Naive thymus-derived CD4-positive, alpha-beta T cell (primary cell): ENCODE measurements at regions not wholly inside any gene's neighbourhood (a gene's known extent, or its start where the extent isn't known, plus 50 kb on each side); places are given as distances from the start of the nearest gene placed in this dataset.

Experiments used
- ATAC-seq: fragments of 150-1000 bp; cut with Tn5 transposase; 2 replicates; pipeline ENCODE4 v1.10.0; 2021; ENCODE audit warnings: mild to moderate bottlenecking, moderate library complexity
- CTCF ChIA-PET: fragments of 350-600 bp; sonication (Branson Sonifier 250); formaldehyde crosslinking; loops from one replicate; lab custom pipeline; 2021; ENCODE audit warnings: antibody characterized with exemption; lab: Charles Lee
- POLR2A ChIA-PET: fragments of 350-600 bp; sonication (Branson Sonifier 250); formaldehyde crosslinking; loops from one replicate; lab custom pipeline; 2021; ENCODE audit warnings: antibody characterized with exemption, inconsistent platforms; lab: Charles Lee
- DNase-seq, 9 donors: peaks; one replicate each; pipeline versions ENCODE4 v3.0.0 to v3.0.0-alpha.2; 2020 to 2022; ENCODE audit warnings: mixed read lengths in 1 of 9
- H3K27ac ChIP-seq: one replicate; pipeline ENCODE4 v1.7.0; 2013; ENCODE audit warnings: mild to moderate bottlenecking, low read depth, low read length, moderate library complexity
- H3K27me3 ChIP-seq, 2 donors: one replicate each; pipeline ENCODE4 v1.7.0; 2013; ENCODE audit warnings: low read length in 2 of 2, mild to moderate bottlenecking in 2 of 2, moderate library complexity in 2 of 2; ENCODE audit not compliant: control insufficient read depth in 2 of 2, insufficient read depth in 2 of 2
- H3K36me3 ChIP-seq, 3 experiments: 1 replicate in 2 of 3; 2 replicates in 1 of 3; pipeline ENCODE4 v1.7.0; 2013; ENCODE audit warnings: low read length in 3 of 3, mild to moderate bottlenecking in 3 of 3, moderate library complexity in 1 of 3; ENCODE audit not compliant: insufficient read depth in 3 of 3, control insufficient read depth in 2 of 3
- H3K4me1 ChIP-seq, 2 donors: one replicate each; pipeline ENCODE4 v1.7.0; 2013; ENCODE audit warnings: low read length in 2 of 2, mild to moderate bottlenecking in 2 of 2, moderate library complexity in 1 of 2; ENCODE audit not compliant: control insufficient read depth in 2 of 2, insufficient read depth in 2 of 2
- H3K4me3 ChIP-seq: 2 replicates; pipeline ENCODE4 v1.7.0; 2013; ENCODE audit warnings: mild to moderate bottlenecking, low read length
- H3K9me3 ChIP-seq, 3 experiments: 1 replicate in 2 of 3; 2 replicates in 1 of 3; pipeline ENCODE4 v1.7.0; 2013; ENCODE audit warnings: low read length in 3 of 3; ENCODE audit not compliant: control insufficient read depth in 2 of 3
- H3K27ac Mint-ChIP-seq, 9 donors: one replicate each; pipeline ENCODE4 v1.8.0; 2020 to 2022; ENCODE audit warnings: mixed read lengths in 9 of 9, mild to moderate bottlenecking in 8 of 9, moderate library complexity in 5 of 9, inconsistent platforms in 2 of 9
- H3K27me3 Mint-ChIP-seq, 5 donors: one replicate each; pipeline ENCODE4 v1.8.0; 2021 to 2022; ENCODE audit warnings: mixed read lengths in 5 of 5, mild to moderate bottlenecking in 1 of 5
- H3K36me3 Mint-ChIP-seq, 5 donors: one replicate each; pipeline ENCODE4 v1.8.0; 2020 to 2022; ENCODE audit warnings: mixed read lengths in 5 of 5, mild to moderate bottlenecking in 3 of 5, inconsistent platforms in 1 of 5
- H3K4me1 Mint-ChIP-seq, 7 donors: one replicate each; pipeline ENCODE4 v1.8.0; 2020 to 2022; ENCODE audit warnings: mixed read lengths in 7 of 7, mild to moderate bottlenecking in 3 of 7, inconsistent platforms in 1 of 7
- H3K4me3 Mint-ChIP-seq, 10 donors: one replicate each; pipeline ENCODE4 v1.8.0; 2020 to 2022; ENCODE audit warnings: mild to moderate bottlenecking in 10 of 10, mixed read lengths in 10 of 10, moderate library complexity in 6 of 10, inconsistent platforms in 2 of 10
- H3K9me3 Mint-ChIP-seq, 11 donors: one replicate each; pipeline ENCODE4 v1.8.0; 2020 to 2022; ENCODE audit warnings: mixed read lengths in 11 of 11, mild to moderate bottlenecking in 4 of 11, inconsistent platforms in 1 of 11, moderate library complexity in 1 of 11
- intact Hi-C, 2 donors: fragments of 100-400 bp; cut with micrococcal nuclease; formaldehyde crosslinking; loops; one replicate each; pipeline ENCODE4 v1.15.1; 2023

DNA sequence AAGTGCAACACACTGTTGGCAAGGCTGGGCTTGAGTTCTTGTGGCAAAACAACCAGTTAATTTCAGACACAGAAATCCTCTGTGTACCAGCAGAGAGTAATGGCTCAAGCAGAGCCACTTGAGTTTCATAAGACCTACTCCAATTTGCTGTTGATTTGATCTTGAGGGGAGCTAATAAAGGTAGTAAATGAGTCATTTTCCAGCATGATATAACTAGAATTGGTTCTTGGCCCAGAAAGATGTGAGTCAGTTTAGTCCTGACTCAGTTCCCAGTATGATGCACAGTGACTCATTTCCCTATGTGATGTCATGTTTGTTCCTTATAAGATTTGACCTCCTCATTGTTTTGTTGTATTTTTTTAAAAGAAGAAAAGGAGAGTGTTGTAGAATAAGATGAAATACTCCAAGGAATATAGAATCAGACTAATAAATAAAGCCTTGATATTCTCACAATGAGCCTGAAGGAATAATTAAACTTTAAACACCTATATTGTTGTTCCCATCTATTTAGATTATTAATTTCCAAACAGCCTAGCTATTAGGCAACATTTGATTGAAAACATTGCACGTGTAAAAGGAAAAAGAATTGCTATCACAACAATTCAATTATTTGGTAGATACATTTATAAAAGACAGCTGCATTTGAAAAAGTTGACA, 186.2 kb downstream of the REEP3 start:
- H3K27ac Mint-ChIP-seq, result peak overlapping the region in 2 of 9 donors; percentile 7 to 33

DNA sequence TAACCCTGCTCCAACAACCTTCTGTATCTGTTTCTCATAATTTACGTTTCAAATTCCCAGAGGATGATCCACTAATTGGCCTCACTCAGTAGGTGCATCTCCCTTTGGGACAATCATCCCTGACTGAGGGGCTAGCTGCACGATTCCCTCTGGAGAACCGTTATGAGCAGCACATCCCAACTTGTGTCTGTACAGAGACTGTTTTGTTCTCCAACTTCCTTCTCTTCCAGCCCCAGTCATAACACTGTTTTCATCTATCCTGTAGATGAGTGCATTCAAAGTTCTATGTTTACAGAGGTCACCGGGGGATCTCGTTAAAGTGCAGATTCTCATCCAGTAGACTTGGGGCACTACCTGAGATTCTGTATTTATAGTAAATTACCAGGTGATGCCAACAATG, 187.2 kb downstream of the REEP3 start:
- no peaks in the 10 kb centered on the region for H3K36me3 Mint-ChIP-seq
- POLR2A ChIA-PET, result no interaction called here
- DNase-seq (no peak), ATAC-seq (no peak)
- Histone ChIP-seq H3K27me3 (no peaks in the 10 kb centered on the region), H3K4me3 (no peak overlapping the region), H3K4me1 (no peaks in the 10 kb centered on the region), H3K27ac (no peak overlapping the region), H3K36me3 (no peaks in the 10 kb centered on the region), H3K9me3 (no peaks in the 10 kb centered on the region)
- no peak overlapping the region for H3K4me3 Mint-ChIP-seq
- H3K27ac Mint-ChIP-seq, result no peak overlapping the region
- CTCF ChIA-PET, result interaction anchor here (0.7 kb wide), 1 partner anchor 10 kb away, joined by 4 read pairs; no protein-coding TSS in a partner anchor
- H3K27me3 Mint-ChIP-seq, result peaks cover 0 to 1% (median 0%) of the 10 kb centered on the region in 5 donors
- intact Hi-C loops, result no loop called here
- H3K4me1 Mint-ChIP-seq, result peaks cover 0 to 12% (median 0%) of the 10 kb centered on the region in 7 donors
- peaks cover 0 to 3% (median 0%) of the 10 kb centered on the region in 11 donors for H3K9me3 Mint-ChIP-seq

More for the DNA sequence above, 186.2 kb downstream of the REEP3 start:
- Histone ChIP-seq H3K27me3 (no peaks in the 10 kb centered on the region), H3K9me3 (no peaks in the 10 kb centered on the region), H3K4me1 (no peaks in the 10 kb centered on the region), H3K4me3 (no peak overlapping the region), H3K27ac (no peak overlapping the region), H3K36me3 (no peaks in the 10 kb centered on the region)
- no peak for DNase-seq
- Mint-ChIP-seq H3K9me3 (peaks cover 0 to 3% (median 0%) of the 10 kb centered on the region in 11 donors), H3K36me3 (no peaks in the 10 kb centered on the region), H3K4me1 (peaks cover 0 to 12% (median 0%) of the 10 kb centered on the region in 7 donors), H3K27me3 (peaks cover 0 to 4% (median 0%) of the 10 kb centered on the region in 5 donors), H3K4me3 (no peak overlapping the region)
- ATAC-seq, result peak; percentile 82
- intact Hi-C loops, result no loop called here
- ChIA-PET POLR2A (no interaction called here), CTCF (interaction anchor here (1.0 kb wide), 1 partner anchor 541 kb away, joined by 4 read pairs; no protein-coding TSS in a partner anchor)

DNA sequence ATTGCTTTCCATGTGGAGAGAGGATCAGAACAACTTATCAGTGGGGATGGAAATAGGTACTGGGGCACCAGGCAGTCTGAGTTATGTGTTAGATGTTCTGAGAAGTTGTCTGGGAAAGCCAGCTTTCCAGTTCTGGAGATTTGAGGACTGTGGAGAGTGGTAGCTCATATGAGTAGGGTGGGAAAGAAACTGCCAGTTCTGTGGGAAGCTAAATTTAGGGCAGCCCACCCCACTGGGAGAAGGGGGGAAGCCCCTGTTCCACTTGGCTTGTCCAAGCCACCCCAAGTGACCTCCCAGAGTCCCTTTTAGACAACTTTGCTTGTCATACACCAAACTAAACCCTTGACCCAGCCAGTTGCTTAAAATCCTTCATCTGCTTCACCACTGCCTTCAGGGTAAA, 189.5 kb downstream of the REEP3 start:
- H3K36me3 ChIP-seq, result no peaks in the 10 kb centered on the region
- H3K36me3 Mint-ChIP-seq, result no peaks in the 10 kb centered on the region
- H3K4me1 Mint-ChIP-seq, result peaks cover 0 to 9% (median 0%) of the 10 kb centered on the region in 7 donors
- CTCF ChIA-PET, result interaction anchor here (1.0 kb wide), 1 partner anchor 9 kb away, joined by 5 read pairs; no protein-coding TSS in a partner anchor
- H3K9me3 ChIP-seq, result no peaks in the 10 kb centered on the region
- H3K9me3 Mint-ChIP-seq, result no peaks in the 10 kb centered on the region
- ATAC-seq, result no peak
- H3K4me1 ChIP-seq, result no peaks in the 10 kb centered on the region
- no peak overlapping the region for H3K27ac Mint-ChIP-seq
- H3K27me3 ChIP-seq, result no peaks in the 10 kb centered on the region
- POLR2A ChIA-PET, result no interaction called here
- no peak overlapping the region for H3K4me3 ChIP-seq
- intact Hi-C loops, result no loop called here
- DNase-seq, result no peak
- no peaks in the 10 kb centered on the region for H3K27me3 Mint-ChIP-seq
- H3K27ac ChIP-seq, result no peak overlapping the region
- no peak overlapping the region for H3K4me3 Mint-ChIP-seq

DNA sequence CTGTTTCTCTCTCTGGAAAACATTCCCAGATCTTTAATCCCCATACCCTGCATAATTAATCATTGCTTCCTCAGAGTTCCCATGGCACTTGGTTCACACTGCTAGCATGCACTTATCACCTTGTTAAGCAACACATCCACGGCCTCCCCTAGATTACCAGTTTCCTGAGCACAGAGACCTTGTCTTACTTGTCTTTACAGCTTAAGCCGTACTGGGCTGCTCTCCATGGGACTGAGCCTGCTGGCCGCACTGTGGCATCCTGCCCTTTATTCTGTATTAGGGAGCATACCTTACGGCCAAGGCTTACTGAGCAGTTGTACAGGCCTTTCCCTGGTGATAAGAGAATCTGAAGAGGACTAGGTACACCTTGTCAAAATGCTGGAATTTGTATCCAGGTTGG, 190.2 kb downstream of the REEP3 start:
- no peak for DNase-seq
- Histone ChIP-seq H3K4me3 (no peak overlapping the region), H3K36me3 (no peaks in the 10 kb centered on the region), H3K27ac (no peak overlapping the region), H3K9me3 (no peaks in the 10 kb centered on the region), H3K4me1 (no peaks in the 10 kb centered on the region), H3K27me3 (no peaks in the 10 kb centered on the region)
- Mint-ChIP-seq H3K4me1 (peaks cover 0 to 14% (median 0%) of the 10 kb centered on the region in 7 donors), H3K27me3 (no peaks in the 10 kb centered on the region), H3K4me3 (no peak overlapping the region), H3K36me3 (no peaks in the 10 kb centered on the region), H3K27ac (no peak overlapping the region), H3K9me3 (no peaks in the 10 kb centered on the region)
- ChIA-PET POLR2A (no interaction called here), CTCF (interaction anchor here (1.0 kb wide), 1 partner anchor 9 kb away, joined by 5 read pairs; no protein-coding TSS in a partner anchor)
- no peak for ATAC-seq
- intact Hi-C loops, result no loop called here

DNA sequence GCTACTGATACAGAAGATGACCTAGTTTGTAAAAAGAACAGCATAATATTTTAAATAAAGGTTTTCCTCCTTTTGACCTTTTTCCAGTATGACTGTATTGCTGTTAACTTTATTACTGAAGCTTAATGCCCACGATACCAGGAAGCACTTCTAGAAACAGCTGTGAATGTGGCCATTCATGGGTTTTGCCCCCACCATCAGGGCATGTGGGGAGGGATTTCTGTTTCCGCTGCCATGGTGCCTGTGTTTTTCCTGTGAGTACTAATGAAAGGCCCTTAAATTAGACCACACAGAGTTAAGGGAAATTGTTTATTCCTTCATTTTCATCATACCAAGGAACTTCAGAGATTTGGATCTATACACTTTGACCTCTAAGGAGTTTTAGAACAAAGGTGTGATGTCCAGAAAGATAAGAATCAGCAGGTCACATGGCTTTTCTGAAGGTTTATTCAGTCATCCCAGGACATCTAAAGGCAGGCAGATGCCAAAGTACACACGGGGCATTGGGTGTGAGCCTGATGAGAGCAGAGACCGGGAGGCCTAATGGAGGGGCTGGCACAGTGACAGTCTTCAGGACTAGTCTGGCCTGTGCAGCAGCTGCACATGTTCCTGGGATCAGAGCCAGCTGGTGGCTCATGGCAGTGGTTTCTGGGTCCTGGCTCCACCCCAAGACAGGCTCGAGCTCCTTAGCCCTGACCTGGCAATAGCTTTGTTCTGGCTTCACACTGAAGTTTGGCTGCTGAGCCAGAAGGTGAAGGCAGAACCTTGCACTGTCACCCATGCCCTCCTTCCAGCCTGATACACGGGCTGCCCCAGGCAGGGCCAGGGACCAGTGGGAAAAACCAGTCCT, 190.9 kb downstream of the REEP3 start:
- ChIA-PET CTCF (no interaction called here), POLR2A (no interaction called here)
- no peak overlapping the region for H3K4me3 Mint-ChIP-seq
- H3K4me1 Mint-ChIP-seq, result peaks cover 0 to 13% (median 0%) of the 10 kb centered on the region in 7 donors
- Histone ChIP-seq H3K27ac (no peak overlapping the region), H3K36me3 (no peaks in the 10 kb centered on the region), H3K27me3 (no peaks in the 10 kb centered on the region), H3K9me3 (no peaks in the 10 kb centered on the region), H3K4me3 (no peak overlapping the region), H3K4me1 (no peaks in the 10 kb centered on the region)
- no peak overlapping the region for H3K27ac Mint-ChIP-seq
- no peak for DNase-seq
- H3K36me3 Mint-ChIP-seq, result no peaks in the 10 kb centered on the region
- ATAC-seq, result peak; percentile 23
- intact Hi-C loops, result no loop called here
- H3K9me3 Mint-ChIP-seq, result no peaks in the 10 kb centered on the region
- H3K27me3 Mint-ChIP-seq, result no peaks in the 10 kb centered on the region

DNA sequence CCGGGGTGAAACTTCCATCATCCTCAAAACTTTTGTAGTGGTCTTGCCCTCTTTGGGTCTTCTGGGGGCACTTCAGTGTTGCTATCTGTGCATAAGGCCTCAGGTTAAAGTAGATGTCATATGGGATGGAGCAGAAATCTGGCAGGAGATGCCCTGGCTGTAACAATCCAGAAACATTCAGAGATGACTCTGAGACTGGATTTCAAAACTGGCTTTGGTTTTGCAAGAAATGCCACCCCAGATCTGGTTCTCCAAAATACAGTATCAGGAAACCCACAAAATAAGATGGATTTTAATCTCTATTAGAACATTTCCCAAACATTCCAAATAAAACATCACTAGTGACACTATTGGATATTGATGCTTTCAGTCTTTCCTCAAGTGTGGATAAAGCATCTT, 191.5 kb downstream of the REEP3 start:
- Mint-ChIP-seq H3K9me3 (no peaks in the 10 kb centered on the region), H3K4me3 (no peak overlapping the region), H3K4me1 (peaks cover 0 to 8% (median 0%) of the 10 kb centered on the region in 7 donors), H3K27ac (no peak overlapping the region), H3K27me3 (no peaks in the 10 kb centered on the region), H3K36me3 (no peaks in the 10 kb centered on the region)
- Histone ChIP-seq H3K27ac (no peak overlapping the region), H3K27me3 (no peaks in the 10 kb centered on the region), H3K4me3 (no peak overlapping the region), H3K4me1 (no peaks in the 10 kb centered on the region), H3K9me3 (no peaks in the 10 kb centered on the region), H3K36me3 (no peaks in the 10 kb centered on the region)
- DNase-seq (no peak), ATAC-seq (peak; percentile 26)
- ChIA-PET CTCF (interaction anchor here (0.7 kb wide), 1 partner anchor 85 kb away, joined by 3 read pairs; no protein-coding TSS in a partner anchor), POLR2A (no interaction called here)
- intact Hi-C loops, result no loop called here
